ENCODE measurements at regions not wholly inside any gene's neighbourhood (a gene's known extent, or its start where the extent isn't known, plus 50 kb on each side); places are given as distances from the start of the nearest gene placed in this dataset.

GRCh38 chr14:37791384-37792036 lies 196.1 kb downstream of the TTC6 start (continued):
- TF ChIP-seq PAWR (CRISPR knock-in tag; IDR thresholded peaks at IDR 0.05; ENCODE audit: borderline replicate concordance) = no peak
- peak; percentile 95 for TF ChIP-seq SKI (IDR thresholded peaks at IDR 0.05; ENCODE audit: partially characterized antibody)
- peak; percentile 98 for TF ChIP-seq RARA (CRISPR knock-in tag; IDR thresholded peaks at IDR 0.05)
- TF ChIP-seq SPEN (CRISPR knock-in tag; IDR thresholded peaks at IDR 0.05; ENCODE audit: low read depth) = no peak
- TF ChIP-seq MYC (CRISPR knock-in tag; IDR thresholded peaks at IDR 0.05; ENCODE audit: borderline replicate concordance) = no peak
- TF ChIP-seq TERF1 (CRISPR knock-in tag; IDR thresholded peaks at IDR 0.05) = no peak
- no peak for TF ChIP-seq ZNF703 (CRISPR knock-in tag; IDR thresholded peaks at IDR 0.05; ENCODE audit: borderline replicate concordance)
- TF ChIP-seq ZNF335 (CRISPR knock-in tag; IDR thresholded peaks at IDR 0.05) = peak; percentile 81; the same call in 1 of the 2 replicates
- TF ChIP-seq MYNN (CRISPR knock-in tag; IDR thresholded peaks at IDR 0.05; ENCODE audit: low read depth) = no peak
- peak; percentile 37; the same call in 1 of the 2 replicates for TF ChIP-seq ZNF503 (CRISPR knock-in tag; IDR thresholded peaks at IDR 0.05)
- peak; percentile 35; the same call in 1 of the 2 replicates for TF ChIP-seq TFAP4 (IDR thresholded peaks at IDR 0.05; ENCODE audit: borderline replicate concordance, low read depth)
- TF ChIP-seq STAT6 (CRISPR knock-in tag; IDR thresholded peaks at IDR 0.05; ENCODE audit: borderline replicate concordance) = peak; percentile 93; the same call in 1 of the 2 replicates
- TF ChIP-seq ZNF777 (CRISPR knock-in tag; IDR thresholded peaks at IDR 0.05) = no peak
- TF ChIP-seq NAIF1 (CRISPR knock-in tag; IDR thresholded peaks at IDR 0.05; ENCODE audit: borderline replicate concordance) = 0 out of 2 replicates have a peak, but pooled peaks have one; percentile 25
- TF ChIP-seq HOMEZ (CRISPR knock-in tag; IDR thresholded peaks at IDR 0.05; ENCODE audit: low read depth) = peak; percentile 100
- no peak for TF ChIP-seq SMC3 (IDR thresholded peaks at IDR 0.05; ENCODE audit: low read length)
- TF ChIP-seq U2AF1 (optimal IDR thresholded peaks at IDR 0.05; ENCODE audit: low read depth, low read length) = no peak
- TF ChIP-seq NCOA5 (CRISPR knock-in tag; IDR thresholded peaks at IDR 0.05) = no peak
- no peak for TF ChIP-seq PHB2 (IDR thresholded peaks at IDR 0.05; ENCODE audit: partially characterized antibody)
- peak; percentile 59; the same call in 1 of the 2 replicates for TF ChIP-seq NFKBIZ (CRISPR knock-in tag; IDR thresholded peaks at IDR 0.05)
- no peak for TF ChIP-seq ZNF83 (CRISPR knock-in tag; IDR thresholded peaks at IDR 0.05; ENCODE audit: borderline replicate concordance)
- no peak for TF ChIP-seq ZNF20 (CRISPR knock-in tag; IDR thresholded peaks at IDR 0.05)
- TF ChIP-seq ZNF292 (CRISPR knock-in tag; IDR thresholded peaks at IDR 0.05; ENCODE audit: borderline replicate concordance, low read depth) = peak; percentile 68
